Omental fat pad (tissue), 3 donors: ENCODE measurements at regions not wholly inside any gene's neighbourhood (a gene's known extent, or its start where the extent isn't known, plus 50 kb on each side); places are given as distances from the start of the nearest gene placed in this dataset.

Source experiments
- ATAC-seq: fragments of 150-250 bp; one replicate; pipeline ENCODE4 v1.9.1; 2016; ENCODE audit warnings: mild to moderate bottlenecking, moderate library complexity; ENCODE audit not compliant: low FRiP score
- DNase-seq: peaks from one replicate; pipeline ENCODE4 v3.0.0-alpha.2; 2019; ENCODE audit warnings: low spot score
- CTCF ChIP-seq, 3 donors: fragments of 450-650 bp; IDR thresholded peaks; one replicate each; pipeline ENCODE4 v1.5.1; 2016 to 2017; ENCODE audit warnings: antibody characterized with exemption in 3 of 3, mild to moderate bottlenecking in 3 of 3, moderate library complexity in 2 of 3

DNA sequence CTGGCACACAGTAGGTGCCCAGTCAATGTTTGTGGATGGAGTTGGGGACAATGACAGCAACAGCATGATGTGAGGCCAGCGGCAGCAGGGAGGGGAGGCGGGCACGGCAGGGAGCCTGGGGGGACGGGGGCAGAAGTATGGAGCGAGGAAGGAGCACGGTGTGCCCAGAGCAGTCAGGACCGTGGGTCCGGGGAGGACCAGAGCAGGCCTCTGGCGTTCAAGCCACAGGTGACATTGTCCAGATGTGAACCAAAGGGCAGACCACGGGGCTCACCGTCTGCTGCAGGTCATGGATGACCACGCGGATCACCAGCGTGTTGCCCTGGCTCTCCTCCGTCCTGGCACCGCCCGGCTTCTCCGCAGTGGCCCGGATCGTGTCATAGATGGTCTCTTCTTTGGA is 105.5 kb downstream of the SHANK2 start:
- DNase-seq (no peak), ATAC-seq (no peak)
- no peak for TF ChIP-seq CTCF (IDR thresholded peaks at IDR 0.05)

- TF ChIP-seq CTCF (IDR thresholded peaks at IDR 0.05): no peak
- DNase-seq (no peak), ATAC-seq (no peak)
These were observed 106.2 kb downstream of the SHANK2 start for GRCh38 chr11:71145988-71146824.

GRCh38 chr11:71145368-71145767 is 107.0 kb downstream of the SHANK2 start:
- ATAC-seq: no peak
- TF ChIP-seq CTCF (IDR thresholded peaks at IDR 0.05): no peak
- no peak for DNase-seq

- no peak for TF ChIP-seq CTCF (IDR thresholded peaks at IDR 0.05)
- DNase-seq (no peak), ATAC-seq (no peak)
These were observed 107.6 kb downstream of the SHANK2 start for GRCh38 chr11:71144736-71145135.

- ATAC-seq (no peak), DNase-seq (no peak)
- no peak for TF ChIP-seq CTCF (IDR thresholded peaks at IDR 0.05)
These were observed 108.4 kb downstream of the SHANK2 start for GRCh38 chr11:71144010-71144409.

- TF ChIP-seq CTCF (IDR thresholded peaks at IDR 0.05): no peak
- DNase-seq: no peak
- no peak for ATAC-seq
These were observed 112.0 kb downstream of the SHANK2 start for GRCh38 chr11:71140206-71140919.
